Retina (tissue), 1 donor: ENCODE measurements at regions not wholly inside any gene's neighbourhood (a gene's known extent, or its start where the extent isn't known, plus 50 kb on each side); places are given as distances from the start of the nearest gene placed in this dataset.

Experiments used
- DNase-seq: peaks from one replicate; pipeline ENCODE4 v3.0.0-alpha.2; 2016

DNA sequence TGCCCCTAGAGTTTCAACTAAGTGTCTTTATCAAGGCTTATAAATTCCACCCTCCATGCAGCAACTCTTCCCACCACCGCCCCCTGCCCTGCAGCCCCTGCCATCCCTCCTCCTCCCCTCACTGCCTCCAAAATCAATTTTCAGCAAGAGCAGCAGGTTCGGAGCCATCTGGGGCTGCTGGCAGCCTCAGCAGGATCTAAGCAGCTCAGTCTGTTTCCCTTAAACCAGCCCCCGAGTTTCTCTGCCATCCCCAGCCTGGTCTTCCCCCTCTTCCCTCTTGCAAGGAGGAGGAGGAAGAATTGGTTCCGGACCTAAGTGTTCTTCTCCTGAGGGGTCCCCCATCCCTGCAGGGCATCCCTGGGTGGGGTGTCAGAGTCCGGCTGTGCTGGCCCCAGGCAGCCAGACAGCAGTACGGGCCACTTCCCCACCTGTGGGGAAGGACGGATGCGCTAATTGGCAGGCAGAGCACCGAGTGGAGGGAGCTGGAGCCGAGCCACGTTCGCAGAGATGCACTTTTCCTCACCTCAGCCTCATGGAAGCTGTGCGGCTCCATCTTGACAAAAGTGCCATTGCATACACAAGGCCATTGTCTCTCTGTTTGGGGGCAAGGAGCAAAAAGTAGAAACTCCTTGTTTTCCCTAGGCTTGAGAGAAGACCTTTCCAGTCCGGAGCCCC lies 189.3 kb downstream of the KCNA5 start:
- DNase-seq = no peak

GRCh38 chr12:5236022-5236640 lies 192.5 kb downstream of the KCNA5 start:
- no peak for DNase-seq

DNA sequence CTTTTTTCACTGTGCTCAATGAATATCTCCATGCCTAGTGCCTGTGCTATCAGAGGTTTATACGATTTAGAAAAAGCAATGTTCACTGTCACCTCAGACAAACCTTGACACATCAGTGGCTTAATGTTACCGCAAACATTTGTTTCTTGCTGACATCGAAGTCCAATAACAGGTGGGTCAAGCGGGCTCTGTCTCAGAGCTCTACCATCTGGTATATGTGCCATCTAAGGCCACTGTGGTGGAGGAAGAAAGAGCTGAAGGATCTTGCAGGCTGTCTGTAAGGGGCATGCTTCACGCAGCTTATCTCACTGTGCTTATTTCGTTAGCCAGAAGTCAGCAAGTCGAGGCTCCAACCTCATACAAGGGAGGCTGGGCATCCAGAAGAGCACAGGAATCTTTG lies 189.5 kb upstream of the NTF3 start:
- DNase-seq = no peak

DNA sequence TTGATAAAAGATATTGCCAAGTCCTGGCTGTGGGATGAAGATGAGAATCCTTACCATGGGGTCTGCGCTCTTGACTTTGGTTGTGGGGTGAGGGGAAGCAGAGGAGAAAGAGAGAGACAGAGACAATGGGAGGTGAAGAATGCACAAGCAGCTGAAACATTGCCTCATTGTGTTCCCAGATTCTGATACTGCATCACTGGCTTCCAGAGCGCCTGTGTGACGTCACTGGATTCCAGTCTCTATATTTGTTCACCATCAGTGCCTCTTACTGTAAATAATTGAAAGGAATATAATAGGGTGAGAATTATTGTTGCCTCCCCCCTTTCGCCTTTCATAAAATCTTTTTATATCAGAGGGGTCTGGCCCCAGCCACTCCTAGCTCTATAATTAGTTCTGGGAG lies 188.9 kb upstream of the NTF3 start:
- DNase-seq = peak; percentile 45

- DNase-seq = peak; percentile 45
Observed at GRCh38 chr12:5244513-5244972, 187.4 kb upstream of the NTF3 start.

DNA sequence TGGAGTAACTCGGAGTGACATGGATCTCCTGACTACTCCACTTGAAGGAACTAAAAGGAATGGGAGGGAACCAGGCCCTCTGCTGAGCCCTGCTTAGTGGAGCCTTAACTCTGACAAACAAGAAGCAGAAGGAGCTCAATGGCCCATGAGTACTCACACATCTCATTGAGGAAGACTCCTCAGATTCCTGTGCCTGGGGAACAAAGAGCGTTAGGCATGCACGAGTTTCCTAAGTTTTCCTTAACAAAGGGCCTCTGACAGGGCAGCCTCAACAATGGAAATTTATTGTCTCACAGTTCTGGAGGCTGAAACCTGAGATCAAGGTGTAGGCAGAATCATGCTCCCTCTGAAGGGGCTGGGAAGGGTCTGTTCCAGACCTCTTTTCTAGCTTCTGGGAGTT lies 185.7 kb upstream of the NTF3 start:
- DNase-seq = peak; percentile 34

- no peak for DNase-seq
Observed at GRCh38 chr12:5247144-5247543, 184.8 kb upstream of the NTF3 start.

- no peak for DNase-seq
Observed at GRCh38 chr12:5248230-5248629, 183.7 kb upstream of the NTF3 start.

- DNase-seq = peak; percentile 17
Observed at GRCh38 chr12:5248999-5249526, 182.8 kb upstream of the NTF3 start.

GRCh38 chr12:5251092-5251491 lies 180.8 kb upstream of the NTF3 start:
- DNase-seq = no peak

DNA sequence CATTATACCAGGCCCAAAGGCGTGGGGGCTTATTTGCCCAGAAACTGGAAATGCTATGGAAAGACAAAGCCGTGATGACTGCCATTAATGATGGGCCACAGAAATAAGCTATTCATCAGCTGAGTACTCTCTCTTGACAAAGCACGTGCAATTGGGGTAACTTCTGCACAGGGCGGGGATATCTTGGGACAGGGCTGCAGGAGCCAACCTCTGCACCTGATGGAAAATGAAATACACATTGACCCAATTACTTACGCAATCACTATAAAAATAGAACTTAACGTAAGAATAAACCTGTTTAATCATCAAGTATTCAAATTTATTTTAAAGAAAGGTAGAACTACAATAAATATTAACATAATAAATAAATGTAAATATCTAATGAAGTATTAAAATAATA lies 180.1 kb upstream of the NTF3 start:
- DNase-seq = no peak

DNA sequence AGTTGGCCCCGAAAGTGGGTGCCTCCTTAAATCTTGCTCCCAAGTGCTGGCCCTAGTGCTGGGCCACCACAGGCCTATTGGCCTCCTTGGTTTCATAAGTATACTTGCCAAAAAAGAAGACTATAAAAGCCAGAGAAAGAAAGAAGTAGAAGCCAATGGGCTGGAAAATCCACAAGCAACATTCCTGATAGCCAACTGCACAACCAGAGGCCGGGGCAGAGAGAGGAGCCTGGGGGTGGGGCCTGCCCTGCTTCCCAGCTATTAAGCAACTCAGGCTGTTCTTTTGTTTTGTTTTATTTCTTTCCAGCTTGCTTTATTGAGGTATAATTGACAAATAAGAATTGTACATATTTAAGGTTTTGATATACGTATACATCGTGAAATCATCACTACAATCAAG lies 177.2 kb upstream of the NTF3 start:
- no peak for DNase-seq

- DNase-seq = no peak
Observed at GRCh38 chr12:5257763-5258495, 174.0 kb upstream of the NTF3 start.

- no peak for DNase-seq
Observed at GRCh38 chr12:5258498-5258897, 173.4 kb upstream of the NTF3 start.

GRCh38 chr12:5258926-5259325 lies 173.0 kb upstream of the NTF3 start:
- peak; percentile 31 for DNase-seq

DNA sequence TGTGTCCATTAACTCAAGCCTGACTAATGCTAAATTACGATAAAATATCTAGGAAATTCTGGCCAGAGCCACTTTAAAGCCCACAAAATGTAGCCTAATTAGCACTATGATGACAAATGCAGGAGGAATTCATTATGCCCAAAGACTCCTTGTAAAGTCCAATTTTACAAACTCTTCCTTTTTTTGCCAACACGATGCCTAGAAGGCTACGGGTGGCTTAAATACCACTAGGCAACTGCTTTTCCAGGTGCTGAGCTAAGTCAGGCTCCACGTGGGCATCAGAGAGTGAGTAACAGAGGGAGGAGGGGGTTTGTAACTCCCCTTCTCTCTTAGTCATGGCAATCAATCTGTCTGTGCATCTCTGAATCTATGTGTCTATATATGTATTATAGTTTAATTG lies 172.4 kb upstream of the NTF3 start:
- DNase-seq = no peak

GRCh38 chr12:5260086-5260485 lies 171.8 kb upstream of the NTF3 start:
- no peak for DNase-seq

DNA sequence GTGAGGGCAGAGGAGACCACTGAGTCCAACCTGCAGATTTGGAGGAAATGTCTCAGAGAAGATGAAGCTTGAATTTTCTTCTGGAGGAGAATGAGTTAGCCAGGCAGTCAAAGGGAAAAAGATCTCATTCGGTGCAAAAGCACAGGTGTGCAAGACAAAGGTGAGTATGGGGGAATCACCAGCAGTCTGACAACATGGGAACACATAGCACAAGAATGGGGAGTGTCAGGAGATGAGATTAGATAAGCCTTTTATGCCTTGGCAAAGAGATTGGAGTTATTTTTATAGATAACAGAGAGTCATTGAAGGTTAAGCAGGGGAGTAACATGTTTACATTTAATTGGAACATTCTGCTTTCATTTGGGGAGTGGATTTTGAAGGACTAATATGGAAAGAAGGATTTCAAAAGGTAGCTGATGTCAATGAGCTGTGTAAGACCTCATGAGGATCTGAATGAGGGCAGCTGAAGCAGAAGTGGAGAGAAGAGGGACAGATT lies 171.3 kb upstream of the NTF3 start:
- no peak for DNase-seq

DNA sequence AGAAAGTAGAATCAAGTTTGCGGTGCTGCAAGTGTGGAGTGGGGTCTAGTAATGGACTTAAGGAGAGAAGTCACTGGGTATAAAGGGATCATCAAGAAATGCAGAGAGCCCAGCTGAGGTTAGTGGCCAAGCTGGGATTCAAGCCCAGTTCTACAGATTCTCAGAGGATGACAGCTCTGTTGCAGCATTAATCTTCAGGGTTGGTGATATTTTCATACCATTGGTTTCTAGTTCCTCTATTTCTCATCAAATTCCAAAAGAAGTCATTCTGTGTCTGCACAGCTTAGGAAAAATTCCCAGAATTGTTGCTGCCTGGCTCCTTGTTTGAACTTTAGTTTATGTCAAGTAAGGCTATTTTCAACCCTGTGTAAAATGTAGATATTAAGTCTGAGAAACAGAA lies 169.5 kb upstream of the NTF3 start:
- DNase-seq = no peak

DNA sequence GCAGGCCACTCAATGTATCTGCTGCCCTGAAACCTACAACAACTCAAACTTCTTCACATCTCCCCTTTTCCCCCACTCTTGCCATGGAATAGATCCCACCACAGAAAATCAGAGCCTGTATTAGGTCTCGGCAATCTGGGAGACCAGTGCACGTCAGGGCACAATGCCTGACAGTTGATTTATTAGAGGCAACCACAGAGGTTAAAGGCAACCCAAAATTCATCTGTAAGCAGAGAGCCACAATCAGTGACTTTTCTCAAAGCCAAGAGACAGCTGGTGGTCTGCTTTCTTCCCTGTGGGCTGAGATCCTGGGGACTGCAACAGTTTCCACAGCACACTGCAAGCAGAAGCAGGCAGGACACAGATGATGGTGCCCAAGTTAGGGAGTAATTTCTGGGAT lies 169.0 kb upstream of the NTF3 start:
- no peak for DNase-seq

DNA sequence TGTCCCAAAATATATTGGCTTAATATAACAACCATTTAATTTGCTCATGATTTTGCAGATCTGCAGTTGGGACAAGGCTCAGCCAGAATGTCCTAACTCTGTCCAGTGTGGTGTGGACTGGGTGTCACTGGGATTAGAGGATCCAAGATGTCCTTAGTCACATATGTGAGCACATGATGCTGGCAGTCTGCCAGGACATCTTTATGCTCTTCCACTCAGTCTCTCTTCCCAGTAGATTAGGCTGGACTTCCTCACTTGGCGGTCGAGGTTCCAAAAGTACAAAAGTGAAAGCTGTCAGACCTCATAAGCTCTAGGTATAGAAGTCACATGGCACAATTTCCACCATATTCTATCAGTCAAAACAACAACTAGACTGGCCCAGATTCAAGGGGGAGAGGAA lies 167.9 kb upstream of the NTF3 start:
- no peak for DNase-seq

GRCh38 chr12:5267603-5268423 lies 164.1 kb upstream of the NTF3 start:
- DNase-seq = no peak
